ENCODE measurements at regions not wholly inside any gene's neighbourhood (a gene's known extent, or its start where the extent isn't known, plus 50 kb on each side); places are given as distances from the start of the nearest gene placed in this dataset.

DNA sequence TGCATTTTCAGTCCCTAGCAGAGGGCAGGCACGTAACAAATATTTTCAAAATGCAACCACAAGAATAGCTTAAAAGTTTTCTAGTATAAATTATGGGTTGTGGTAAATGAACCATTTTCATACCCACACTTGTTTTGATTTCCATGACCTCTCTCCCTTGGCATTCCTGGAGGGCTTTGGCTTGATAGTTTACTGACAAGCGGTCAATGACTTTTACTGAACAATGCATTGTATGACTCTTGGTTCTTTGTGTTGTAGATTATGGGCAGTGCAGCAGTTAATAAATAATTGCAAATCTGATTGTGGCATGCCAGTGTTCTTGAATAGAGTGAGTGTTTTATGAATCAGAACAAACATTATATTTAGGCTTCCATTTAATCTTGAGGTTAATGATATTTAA is 285.2 kb upstream of the ARX start:
- TF ChIP-seq CTCF (IDR thresholded peaks at IDR 0.05) (no peak), SP1 (CRISPR knock-in tag; conservative IDR thresholded peaks at IDR 0.05) (no peak), JUN (CRISPR knock-in tag; IDR thresholded peaks at IDR 0.05) (no peak), NR2C2 (CRISPR knock-in tag; IDR thresholded peaks at IDR 0.05) (no peak), ZNF416 (CRISPR knock-in tag; IDR thresholded peaks at IDR 0.05) (no peak), ZNF281 (CRISPR knock-in tag; IDR thresholded peaks at IDR 0.05) (no peak), TEAD1 (CRISPR knock-in tag; IDR thresholded peaks at IDR 0.05) (no peak), ATF2 (CRISPR knock-in tag; IDR thresholded peaks at IDR 0.05; ENCODE audit: borderline replicate concordance, low read depth) (no peak), NFYB (CRISPR knock-in tag; conservative IDR thresholded peaks at IDR 0.05; ENCODE audit: low read depth) (no peak), ZBTB21 (CRISPR knock-in tag; IDR thresholded peaks at IDR 0.05; ENCODE audit: borderline replicate concordance) (no peak), KAT7 (CRISPR knock-in tag; IDR thresholded peaks at IDR 0.05; ENCODE audit: borderline replicate concordance) (no peak)
- TF ChIP-seq, protein P1, sequence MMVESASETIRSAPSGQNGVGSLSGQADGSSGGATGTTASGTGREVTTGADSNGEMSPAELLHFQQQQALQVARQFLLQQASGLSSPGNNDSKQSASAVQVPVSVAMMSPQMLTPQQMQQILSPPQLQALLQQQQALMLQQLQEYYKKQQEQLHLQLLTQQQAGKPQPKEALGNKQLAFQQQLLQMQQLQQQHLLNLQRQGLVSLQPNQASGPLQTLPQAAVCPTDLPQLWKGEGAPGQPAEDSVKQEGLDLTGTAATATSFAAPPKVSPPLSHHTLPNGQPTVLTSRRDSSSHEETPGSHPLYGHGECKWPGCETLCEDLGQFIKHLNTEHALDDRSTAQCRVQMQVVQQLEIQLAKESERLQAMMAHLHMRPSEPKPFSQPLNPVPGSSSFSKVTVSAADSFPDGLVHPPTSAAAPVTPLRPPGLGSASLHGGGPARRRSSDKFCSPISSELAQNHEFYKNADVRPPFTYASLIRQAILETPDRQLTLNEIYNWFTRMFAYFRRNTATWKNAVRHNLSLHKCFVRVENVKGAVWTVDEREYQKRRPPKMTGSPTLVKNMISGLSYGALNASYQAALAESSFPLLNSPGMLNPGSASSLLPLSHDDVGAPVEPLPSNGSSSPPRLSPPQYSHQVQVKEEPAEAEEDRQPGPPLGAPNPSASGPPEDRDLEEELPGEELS (CRISPR knock-in tag; IDR thresholded peaks at IDR 0.05): no peak

All from WTC11 (cell line).